ENCODE measurements at regions not wholly inside any gene's neighbourhood (a gene's known extent, or its start where the extent isn't known, plus 50 kb on each side); places are given as distances from the start of the nearest gene placed in this dataset.

- no CpG with 5 or more reads among the region's 2 CpGs for WGBS (ENCODE audit: insufficient coverage)
These were observed 52.5 kb upstream of the KCNMB2 start for GRCh38 chr3:178483704-178484103.

GRCh38 chr3:178485756-178486155 lies 50.5 kb upstream of the KCNMB2 start:
- POLR2A ChIA-PET = no interaction called here
- DNase-seq = no peak
- no peak overlapping the region for H3K27ac ChIP-seq (ENCODE audit: low read length)
- H3K27ac Mint-ChIP-seq = no peak overlapping the region
- H3K36me3 ChIP-seq (ENCODE audit: control insufficient read depth in 2 of 2, extremely low read depth in 1 of 2, insufficient read depth in 1 of 2, low read length in 1 of 2) = no peaks in the 10 kb centered on the region
- no CpG with 5 or more reads among the region's 4 CpGs for WGBS (ENCODE audit: insufficient coverage)
- peaks cover 2 to 22% of the 10 kb centered on the region in 2 donors for H3K27me3 Mint-ChIP-seq
- H3K4me3 Mint-ChIP-seq = no peak overlapping the region
- no peaks in the 10 kb centered on the region for H3K4me1 Mint-ChIP-seq
- no peak overlapping the region for H3K4me3 ChIP-seq (ENCODE audit: control insufficient read depth in 1 of 2, extremely low read depth in 1 of 2, low read length in 1 of 2)
- H3K9me3 Mint-ChIP-seq = no peaks in the 10 kb centered on the region
- H3K27me3 ChIP-seq (replicated peaks in 1 of 2; ENCODE audit: control insufficient read depth in 2 of 2, extremely low read depth in 1 of 2, insufficient read depth in 2 of 2, low read length in 1 of 2) = peaks cover 0 to 2% of the 10 kb centered on the region in 2 experiments
- H3K9me3 ChIP-seq = no peaks in the 10 kb centered on the region
- no peaks in the 10 kb centered on the region for H3K4me1 ChIP-seq (ENCODE audit: control insufficient read depth in 1 of 2, extremely low read depth in 1 of 2, insufficient read depth in 2 of 2, low read length in 2 of 2)
- no peaks in the 10 kb centered on the region for H3K36me3 Mint-ChIP-seq
- CTCF ChIA-PET = no interaction called here
- ATAC-seq (replicated peaks in 1 of 4) = no peak

More at GRCh38 chr3:178483704-178484103, 52.5 kb upstream of the KCNMB2 start:
- Histone ChIP-seq H3K4me3 (ENCODE audit: control insufficient read depth in 1 of 2, extremely low read depth in 1 of 2, low read length in 1 of 2) (no peak overlapping the region), H3K9me3 (no peaks in the 10 kb centered on the region), H3K4me1 (ENCODE audit: control insufficient read depth in 1 of 2, extremely low read depth in 1 of 2, insufficient read depth in 2 of 2, low read length in 2 of 2) (no peaks in the 10 kb centered on the region), H3K36me3 (ENCODE audit: control insufficient read depth in 2 of 2, extremely low read depth in 1 of 2, insufficient read depth in 1 of 2, low read length in 1 of 2) (no peaks in the 10 kb centered on the region), H3K27me3 (replicated peaks in 1 of 2; ENCODE audit: control insufficient read depth in 2 of 2, extremely low read depth in 1 of 2, insufficient read depth in 2 of 2, low read length in 1 of 2) (peaks cover 0 to 5% of the 10 kb centered on the region in 2 experiments), H3K27ac (ENCODE audit: low read length) (no peak overlapping the region)
- ATAC-seq (replicated peaks in 1 of 4) (no peak), DNase-seq (no peak)
- no peaks in the 10 kb centered on the region for H3K36me3 Mint-ChIP-seq
- H3K4me1 Mint-ChIP-seq = no peaks in the 10 kb centered on the region
- ChIA-PET CTCF (no interaction called here), POLR2A (no interaction called here)
- no peaks in the 10 kb centered on the region for H3K9me3 Mint-ChIP-seq
- no peak overlapping the region for H3K4me3 Mint-ChIP-seq
- peaks cover 2 to 18% of the 10 kb centered on the region in 2 donors for H3K27me3 Mint-ChIP-seq
- H3K27ac Mint-ChIP-seq = no peak overlapping the region
